ENCODE measurements at regions not wholly inside any gene's neighbourhood (a gene's known extent, or its start where the extent isn't known, plus 50 kb on each side); places are given as distances from the start of the nearest gene placed in this dataset.

GRCh38 chr10:8556321-8556720 lies 501.8 kb downstream of the GATA3 start:
- Histone ChIP-seq H3K27me3 (ENCODE audit: insufficient read depth, low read depth) (no peaks in the 10 kb centered on the region), H3K27ac (no peak overlapping the region), H3K4me2 (no peak overlapping the region), H3K79me2 (ENCODE audit: low read depth) (no peaks in the 10 kb centered on the region), H4K20me1 (ENCODE audit: insufficient read depth) (no peaks in the 10 kb centered on the region), H3K4me1 (replicated peaks; ENCODE audit: insufficient read depth) (no peaks in the 10 kb centered on the region), H3K9me2 (ENCODE audit: insufficient read depth) (no peaks in the 10 kb centered on the region), H3K9me3 (ENCODE audit: insufficient read depth, low read depth) (no peaks in the 10 kb centered on the region), H2AFZ (no peak overlapping the region), H3K4me3 (no peak overlapping the region), H3K36me3 (ENCODE audit: low read depth) (no peaks in the 10 kb centered on the region), H3F3A (ENCODE audit: insufficient read depth, low read depth) (no peaks in the 10 kb centered on the region)
- intact Hi-C loops (cut with micrococcal nuclease; ENCODE audit: unreplicated experiment) = no loop called here
- DNase-seq = no peak
- ChIA-PET POLR2A (ENCODE audit: unreplicated experiment) (no interaction called here), CTCF (no interaction called here)
- no TSS peak for BruUV-seq (replicated peaks)
- TF ChIP-seq, protein P1, sequence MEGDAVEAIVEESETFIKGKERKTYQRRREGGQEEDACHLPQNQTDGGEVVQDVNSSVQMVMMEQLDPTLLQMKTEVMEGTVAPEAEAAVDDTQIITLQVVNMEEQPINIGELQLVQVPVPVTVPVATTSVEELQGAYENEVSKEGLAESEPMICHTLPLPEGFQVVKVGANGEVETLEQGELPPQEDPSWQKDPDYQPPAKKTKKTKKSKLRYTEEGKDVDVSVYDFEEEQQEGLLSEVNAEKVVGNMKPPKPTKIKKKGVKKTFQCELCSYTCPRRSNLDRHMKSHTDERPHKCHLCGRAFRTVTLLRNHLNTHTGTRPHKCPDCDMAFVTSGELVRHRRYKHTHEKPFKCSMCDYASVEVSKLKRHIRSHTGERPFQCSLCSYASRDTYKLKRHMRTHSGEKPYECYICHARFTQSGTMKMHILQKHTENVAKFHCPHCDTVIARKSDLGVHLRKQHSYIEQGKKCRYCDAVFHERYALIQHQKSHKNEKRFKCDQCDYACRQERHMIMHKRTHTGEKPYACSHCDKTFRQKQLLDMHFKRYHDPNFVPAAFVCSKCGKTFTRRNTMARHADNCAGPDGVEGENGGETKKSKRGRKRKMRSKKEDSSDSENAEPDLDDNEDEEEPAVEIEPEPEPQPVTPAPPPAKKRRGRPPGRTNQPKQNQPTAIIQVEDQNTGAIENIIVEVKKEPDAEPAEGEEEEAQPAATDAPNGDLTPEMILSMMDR (conservative IDR thresholded peaks at IDR 0.05) = no peak
- TF ChIP-seq EZH2 (IDR thresholded peaks at IDR 0.05; ENCODE audit: low read depth) = no peak

- Histone ChIP-seq H2AFZ (no peak overlapping the region), H3K4me2 (no peak overlapping the region), H3K79me2 (ENCODE audit: low read depth) (no peaks in the 10 kb centered on the region), H3K4me3 (no peak overlapping the region), H3K36me3 (ENCODE audit: low read depth) (no peaks in the 10 kb centered on the region), H3K9me3 (ENCODE audit: insufficient read depth, low read depth) (no peaks in the 10 kb centered on the region), H3K9me2 (ENCODE audit: insufficient read depth) (no peaks in the 10 kb centered on the region), H3K27me3 (ENCODE audit: insufficient read depth, low read depth) (no peaks in the 10 kb centered on the region), H3K4me1 (replicated peaks; ENCODE audit: insufficient read depth) (no peaks in the 10 kb centered on the region), H3K27ac (no peak overlapping the region), H3F3A (ENCODE audit: insufficient read depth, low read depth) (no peaks in the 10 kb centered on the region), H4K20me1 (ENCODE audit: insufficient read depth) (no peaks in the 10 kb centered on the region)
- no TSS peak for BruUV-seq (replicated peaks)
- POLR2A ChIA-PET (ENCODE audit: unreplicated experiment) = no interaction called here
- DNase-seq = no peak
- intact Hi-C loops (cut with micrococcal nuclease; ENCODE audit: unreplicated experiment) = no loop called here
- no peak for TF ChIP-seq EZH2 (IDR thresholded peaks at IDR 0.05; ENCODE audit: low read depth)
- TF ChIP-seq, protein P1 (conservative IDR thresholded peaks at IDR 0.05) = no peak
- CTCF ChIA-PET = no interaction called here
Measured at GRCh38 chr10:8563478-8563877, 509.0 kb downstream of the GATA3 start.

GRCh38 chr10:8566737-8567136 lies 512.2 kb downstream of the GATA3 start:
- CTCF ChIA-PET = no interaction called here
- no peak for TF ChIP-seq EZH2 (IDR thresholded peaks at IDR 0.05; ENCODE audit: low read depth)
- TF ChIP-seq, protein P1 (conservative IDR thresholded peaks at IDR 0.05) = no peak

More at GRCh38 chr10:8566737-8567136, 512.2 kb downstream of the GATA3 start:
- Histone ChIP-seq H3K36me3 (ENCODE audit: low read depth) (no peaks in the 10 kb centered on the region), H3K4me3 (no peak overlapping the region), H2AFZ (no peak overlapping the region), H3K27ac (no peak overlapping the region), H3K4me2 (no peak overlapping the region), H3K9me3 (ENCODE audit: insufficient read depth, low read depth) (no peaks in the 10 kb centered on the region), H4K20me1 (ENCODE audit: insufficient read depth) (no peaks in the 10 kb centered on the region), H3F3A (ENCODE audit: insufficient read depth, low read depth) (no peaks in the 10 kb centered on the region), H3K27me3 (ENCODE audit: insufficient read depth, low read depth) (no peaks in the 10 kb centered on the region), H3K79me2 (ENCODE audit: low read depth) (no peaks in the 10 kb centered on the region), H3K4me1 (replicated peaks; ENCODE audit: insufficient read depth) (no peaks in the 10 kb centered on the region), H3K9me2 (ENCODE audit: insufficient read depth) (no peaks in the 10 kb centered on the region)
- DNase-seq = no peak
- intact Hi-C loops (cut with micrococcal nuclease; ENCODE audit: unreplicated experiment) = no loop called here
- no TSS peak for BruUV-seq (replicated peaks)
- POLR2A ChIA-PET (ENCODE audit: unreplicated experiment) = no interaction called here
